Activated CD8-positive, alpha-beta memory T cell treated with anti-CD3 and anti-CD28 coated beads for 4 hours (primary cell): ENCODE measurements at regions not wholly inside any gene's neighbourhood (a gene's known extent, or its start where the extent isn't known, plus 50 kb on each side); places are given as distances from the start of the nearest gene placed in this dataset.

ENCODE experiments used
- DNase-seq, 2 donors: peaks; one replicate each; pipeline ENCODE4 v3.0.0-alpha.2; 2020; ENCODE audit warnings: low read depth in 2 of 2

GRCh38 chr2:181770150-181770549, 89.8 kb upstream of the NEUROD1 start:
- no peak for DNase-seq

GRCh38 chr2:181771356-181771755, 91.0 kb upstream of the NEUROD1 start:
- no peak for DNase-seq

- no peak for DNase-seq
Observed at GRCh38 chr2:181772334-181772733, 92.0 kb upstream of the NEUROD1 start.

GRCh38 chr2:181772777-181773176, 92.5 kb upstream of the NEUROD1 start:
- DNase-seq = no peak

- no peak for DNase-seq
Observed at GRCh38 chr2:181774685-181775084, 94.4 kb upstream of the NEUROD1 start.

- no peak for DNase-seq
Observed at GRCh38 chr2:181776336-181776735, 96.0 kb upstream of the NEUROD1 start.

- DNase-seq = no peak
Observed at GRCh38 chr2:181777734-181778133, 97.4 kb upstream of the NEUROD1 start.

GRCh38 chr2:181778621-181779201, 98.4 kb upstream of the NEUROD1 start:
- no peak for DNase-seq

GRCh38 chr2:181779288-181780021, 99.1 kb upstream of the NEUROD1 start:
- DNase-seq = no peak

- no peak for DNase-seq
Observed at GRCh38 chr2:181780047-181780651, 99.8 kb upstream of the NEUROD1 start.

- no peak for DNase-seq
Observed at GRCh38 chr2:181780657-181781056, 100.3 kb upstream of the NEUROD1 start.

- DNase-seq = no peak
Observed at GRCh38 chr2:181781078-181781786, 100.9 kb upstream of the NEUROD1 start.

GRCh38 chr2:181782660-181783059, 102.3 kb upstream of the NEUROD1 start:
- no peak for DNase-seq

GRCh38 chr2:181784556-181784955, 104.2 kb upstream of the NEUROD1 start:
- DNase-seq = no peak

GRCh38 chr2:181785691-181786344, 105.5 kb upstream of the NEUROD1 start:
- no peak for DNase-seq

- no peak for DNase-seq
Observed at GRCh38 chr2:181786371-181787228, 104.9 kb upstream of the ITPRID2 start.

- DNase-seq = no peak
Observed at GRCh38 chr2:181787310-181788048, 104.1 kb upstream of the ITPRID2 start.

- no peak for DNase-seq
Observed at GRCh38 chr2:181788897-181789555, 102.5 kb upstream of the ITPRID2 start.

- no peak for DNase-seq
Observed at GRCh38 chr2:181789827-181790448, 101.6 kb upstream of the ITPRID2 start.
